Osteocyte (in vitro differentiated cells): ENCODE measurements at regions not wholly inside any gene's neighbourhood (a gene's known extent, or its start where the extent isn't known, plus 50 kb on each side); places are given as distances from the start of the nearest gene placed in this dataset.
A peak's percentile ranks its signal among the peaks of the same experiment; 100 is the strongest.
"Not testable (repeated sequence)": the region's sequence is repeated elsewhere in the genome, so short reads cannot be mapped to it uniquely, and the experiment has no call there.

Experiments used
- DNase-seq: peaks from one replicate; pipeline ENCODE4 v3.0.0; 2021; ENCODE audit warnings: mixed read lengths; ENCODE audit not compliant: unreplicated experiment; ENCODE audit errors: extremely low spot score
- H3K27ac Mint-ChIP-seq: one replicate; pipeline ENCODE4 v1.8.0; 2021; ENCODE audit warnings: mild to moderate bottlenecking, mixed read lengths; ENCODE audit not compliant: unreplicated experiment
- H3K27me3 Mint-ChIP-seq: one replicate; pipeline ENCODE4 v1.8.0; 2021; ENCODE audit warnings: mixed read lengths; ENCODE audit not compliant: unreplicated experiment
- H3K36me3 Mint-ChIP-seq: one replicate; pipeline ENCODE4 v1.8.0; 2021; ENCODE audit warnings: mixed read lengths; ENCODE audit not compliant: unreplicated experiment
- H3K4me1 Mint-ChIP-seq: one replicate; pipeline ENCODE4 v1.8.0; 2021; ENCODE audit warnings: mixed read lengths; ENCODE audit not compliant: unreplicated experiment
- H3K4me3 Mint-ChIP-seq: one replicate; pipeline ENCODE4 v1.8.0; 2021; ENCODE audit warnings: mild to moderate bottlenecking, moderate library complexity, mixed read lengths; ENCODE audit not compliant: unreplicated experiment
- H3K9me3 Mint-ChIP-seq: one replicate; pipeline ENCODE4 v1.8.0; 2021; ENCODE audit warnings: mixed read lengths; ENCODE audit not compliant: unreplicated experiment

DNA sequence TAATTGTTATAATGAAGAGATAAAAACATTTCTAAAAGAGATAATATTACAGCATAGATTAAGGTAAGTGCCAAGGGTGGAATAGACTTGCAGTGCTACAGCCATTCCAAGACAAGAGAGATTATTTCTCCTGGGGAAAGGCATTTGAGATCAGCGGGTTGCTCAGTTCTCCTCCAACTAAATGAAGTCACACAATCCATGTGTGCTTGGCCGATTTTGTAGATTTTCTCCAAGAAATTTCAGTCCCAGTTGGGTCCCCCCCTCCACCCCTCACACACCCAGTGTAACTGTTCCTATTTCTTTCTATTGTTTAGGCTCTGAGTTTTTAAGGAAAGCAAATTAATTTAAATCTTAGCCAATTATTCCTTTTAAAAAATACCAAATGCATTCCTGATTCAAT, 315.1 kb downstream of the GOLGA6L6 start:
- not testable (repeated sequence) for DNase-seq, H3K4me1 Mint-ChIP-seq, H3K27ac Mint-ChIP-seq, H3K27me3 Mint-ChIP-seq, H3K36me3 Mint-ChIP-seq, H3K4me3 Mint-ChIP-seq
- peaks cover 20% of the 10 kb centered on the region for H3K9me3 Mint-ChIP-seq

- not testable (repeated sequence) for H3K4me3 Mint-ChIP-seq, H3K27me3 Mint-ChIP-seq, H3K4me1 Mint-ChIP-seq, H3K27ac Mint-ChIP-seq, H3K36me3 Mint-ChIP-seq, DNase-seq
- H3K9me3 Mint-ChIP-seq: peaks cover 16% of the 10 kb centered on the region
Measured at GRCh38 chr15:20221063-20221462, 320.5 kb downstream of the GOLGA6L6 start.

- H3K4me1 Mint-ChIP-seq, H3K27ac Mint-ChIP-seq, H3K36me3 Mint-ChIP-seq, H3K4me3 Mint-ChIP-seq, H3K27me3 Mint-ChIP-seq: not testable (repeated sequence)
- DNase-seq: peak; percentile 87
- peaks cover 16% of the 10 kb centered on the region for H3K9me3 Mint-ChIP-seq
Measured at GRCh38 chr15:20219171-20219570, 322.4 kb downstream of the GOLGA6L6 start.

- H3K4me1 Mint-ChIP-seq, H3K36me3 Mint-ChIP-seq: not testable (repeated sequence)
Measured at GRCh38 chr15:20215700-20216099, 325.9 kb downstream of the GOLGA6L6 start.

GRCh38 chr15:20214101-20214500, 327.5 kb downstream of the GOLGA6L6 start:
- DNase-seq, H3K36me3 Mint-ChIP-seq, H3K4me1 Mint-ChIP-seq, H3K27ac Mint-ChIP-seq, H3K4me3 Mint-ChIP-seq, H3K27me3 Mint-ChIP-seq: not testable (repeated sequence)
- H3K9me3 Mint-ChIP-seq: peaks cover 19% of the 10 kb centered on the region

More at GRCh38 chr15:20215700-20216099, 325.9 kb downstream of the GOLGA6L6 start:
- not testable (repeated sequence) for H3K4me3 Mint-ChIP-seq, DNase-seq, H3K27ac Mint-ChIP-seq, H3K27me3 Mint-ChIP-seq
- H3K9me3 Mint-ChIP-seq: peaks cover 12% of the 10 kb centered on the region

GRCh38 chr15:20211508-20211907, 330.1 kb downstream of the GOLGA6L6 start:
- not testable (repeated sequence) for H3K27me3 Mint-ChIP-seq, H3K4me3 Mint-ChIP-seq, DNase-seq, H3K27ac Mint-ChIP-seq, H3K4me1 Mint-ChIP-seq, H3K36me3 Mint-ChIP-seq
- H3K9me3 Mint-ChIP-seq: peaks cover 21% of the 10 kb centered on the region

GRCh38 chr15:20209973-20210372, 331.6 kb downstream of the GOLGA6L6 start:
- H3K4me3 Mint-ChIP-seq, H3K27ac Mint-ChIP-seq, H3K36me3 Mint-ChIP-seq, H3K4me1 Mint-ChIP-seq, DNase-seq, H3K27me3 Mint-ChIP-seq: not testable (repeated sequence)
- H3K9me3 Mint-ChIP-seq: peaks cover 21% of the 10 kb centered on the region

GRCh38 chr15:20207607-20208006, 334.0 kb downstream of the GOLGA6L6 start:
- not testable (repeated sequence) for H3K4me1 Mint-ChIP-seq, H3K36me3 Mint-ChIP-seq, DNase-seq, H3K27me3 Mint-ChIP-seq, H3K27ac Mint-ChIP-seq, H3K4me3 Mint-ChIP-seq
- H3K9me3 Mint-ChIP-seq: peaks cover 21% of the 10 kb centered on the region

- not testable (repeated sequence) for H3K4me3 Mint-ChIP-seq, H3K27ac Mint-ChIP-seq, H3K27me3 Mint-ChIP-seq, H3K36me3 Mint-ChIP-seq, H3K4me1 Mint-ChIP-seq, DNase-seq
- H3K9me3 Mint-ChIP-seq: peaks cover 21% of the 10 kb centered on the region
Measured at GRCh38 chr15:20207198-20207597, 334.4 kb downstream of the GOLGA6L6 start.

- not testable (repeated sequence) for H3K4me1 Mint-ChIP-seq, H3K27me3 Mint-ChIP-seq, H3K36me3 Mint-ChIP-seq, H3K27ac Mint-ChIP-seq, H3K4me3 Mint-ChIP-seq, H3K9me3 Mint-ChIP-seq
- peak; percentile 86 for DNase-seq
Measured at GRCh38 chr15:20204177-20204866, 337.3 kb downstream of the GOLGA6L6 start.

DNA sequence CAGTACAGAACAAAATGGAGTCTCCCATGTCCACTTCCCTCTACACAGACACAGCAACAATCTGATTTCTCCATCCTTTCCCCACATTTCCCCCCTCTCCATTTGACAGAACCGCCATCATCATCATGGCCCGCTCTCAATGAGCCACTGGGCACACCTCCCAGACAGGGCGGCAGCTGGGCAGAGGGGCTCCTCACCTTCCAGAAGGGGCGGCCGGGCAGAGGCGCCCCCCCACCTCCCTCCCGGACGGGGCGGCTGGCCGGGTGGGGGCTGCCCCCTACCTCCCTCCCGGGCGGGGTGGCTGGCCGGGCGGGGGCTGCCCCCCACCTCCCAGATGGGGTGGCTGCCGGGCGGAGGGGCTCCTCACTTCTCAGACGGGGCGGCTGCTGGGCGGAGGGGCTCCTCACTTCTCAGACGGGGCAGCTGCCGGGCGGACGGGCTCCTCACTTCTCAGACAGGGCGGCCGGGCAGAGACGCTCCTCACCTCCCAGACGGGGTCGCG, 337.9 kb downstream of the GOLGA6L6 start:
- not testable (repeated sequence) for H3K27ac Mint-ChIP-seq, H3K4me1 Mint-ChIP-seq, H3K36me3 Mint-ChIP-seq, H3K4me3 Mint-ChIP-seq, H3K9me3 Mint-ChIP-seq, DNase-seq, H3K27me3 Mint-ChIP-seq
